Pancreas (tissue), 10 donors: ENCODE measurements at regions not wholly inside any gene's neighbourhood (a gene's known extent, or its start where the extent isn't known, plus 50 kb on each side); places are given as distances from the start of the nearest gene placed in this dataset.

Source experiments
- ATAC-seq, 4 donors: fragments of 200-7000 bp; cut with Tn5 transposase; one replicate each; pipeline versions ENCODE4 v1.8.0 to v1.9.1; 2020; ENCODE audit warnings: mild to moderate bottlenecking in 4 of 4, moderate library complexity in 4 of 4
- DNase-seq, 6 donors: peaks; one replicate each; pipeline ENCODE4 v3.0.0-alpha.2; 2020
- FAIRE-seq: peaks from 2 replicates; lab custom pipeline; 2012; peaks lifted over from hg19 to GRCh38; lab: Jason Lieb, UNC
- H3K27ac ChIP-seq, 4 donors: fragments of 200-600 bp; sonication (generic); 1 replicate in 3 of 4; 2 replicates in 1 of 4; pipeline versions ENCODE4 v1.5.0 to v1.8.0; 2020
- H3K27me3 ChIP-seq, 4 donors: fragments of 200-600 bp; one replicate each; pipeline ENCODE4 v1.8.0; 2021
- H3K36me3 ChIP-seq, 3 donors: fragments of 200-600 bp; sonication (generic) in 1 of 3; one replicate each; pipeline versions ENCODE4 v1.5.0 to v1.8.0; 2020 to 2021
- H3K4me1 ChIP-seq, 3 donors: fragments of 200-600 bp; one replicate each; pipeline ENCODE4 v1.8.0; 2021
- H3K4me3 ChIP-seq, 4 donors: fragments of 200-600 bp; sonication (generic) in 2 of 4; one replicate each; pipeline versions ENCODE4 v1.5.0 to v1.8.0; 2020 to 2021
- H3K9me3 ChIP-seq, 4 donors: fragments of 200-600 bp; one replicate each; pipeline ENCODE4 v1.8.0; 2021
- CTCF ChIP-seq, 4 donors: fragments of 200-600 bp; sonication (generic) in 3 of 4; IDR thresholded peaks; one replicate each; pipeline versions ENCODE4 v1.5.0 to v1.8.0; 2021; ENCODE audit warnings: antibody characterized with exemption in 4 of 4
- WGBS, 2 donors: extraction: QIAGEN DNeasy Blood & Tissue Kit; methylation state at CpG; one replicate each; pipeline ENCODE4 v1.1.7; 2013; 5-methylcytosine and 5-hydroxymethylcytosine counted together
- intact Hi-C, 3 donors: fragments of 100-400 bp; cut with DNase I; formaldehyde crosslinking; loops; one replicate each; pipeline versions ENCODE4 v1.11.1 to v1.14.2; 2022
- donor health status: healthy with polysubstance abuse.
- donor health status: DM: no; HTN: no; CAD: no; lungs with moderate emphysema.
- donor health status: DM: no; HTN: no; CAD: no.
- donor health status: control.
- donor health status: control.
- donor health status: Bipolar disorder and iron deficiency.
- donor health status: DM: yes; HTN: yes; CAD: no.
- donor health status: DM: no; HTN: no; CAD: no.
- donor health status: DM: no; HTN: no; CAD: no.
- donor health status: DM: yes; HTN: yes; CAD: no.

GRCh38 chr12:124078800-124079199, 105.8 kb downstream of the ZNF664 start:
- Histone ChIP-seq H3K4me1 (no peaks in the 10 kb centered on the region), H3K27ac (no peak overlapping the region), H3K4me3 (no peak overlapping the region), H3K36me3 (no peaks in the 10 kb centered on the region), H3K9me3 (no peaks in the 10 kb centered on the region), H3K27me3 (no peaks in the 10 kb centered on the region)
- TF ChIP-seq CTCF (IDR thresholded peaks at IDR 0.05), result no peak
- ATAC-seq (no peak), FAIRE-seq (no peak), DNase-seq (no peak)
- 94 to 99% methylated on average over 4 of the region's 4 CpGs for WGBS, 2 donors
- intact Hi-C loops, result loop anchor here in 1 of 3 donors (10.0 kb wide), 1 partner anchor 196 kb away; no protein-coding TSS in a partner anchor

- no peaks in the 10 kb centered on the region for H3K27me3 ChIP-seq
- no peaks in the 10 kb centered on the region for H3K9me3 ChIP-seq
- no peak overlapping the region for H3K4me3 ChIP-seq
- H3K4me1 ChIP-seq, result no peaks in the 10 kb centered on the region
- ATAC-seq (no peak), FAIRE-seq (no peak), DNase-seq (no peak)
- 92 to 95% methylated on average over 5 of the region's 5 CpGs for whole genome bisulfite sequencing, 2 donors
- no peaks in the 10 kb centered on the region for H3K36me3 ChIP-seq
- no peak overlapping the region for H3K27ac ChIP-seq
- intact Hi-C loops, result no loop called here
- TF ChIP-seq CTCF (IDR thresholded peaks at IDR 0.05), result no peak
These were observed 107.6 kb downstream of the ZNF664 start for GRCh38 chr12:124080649-124081048.

DNA sequence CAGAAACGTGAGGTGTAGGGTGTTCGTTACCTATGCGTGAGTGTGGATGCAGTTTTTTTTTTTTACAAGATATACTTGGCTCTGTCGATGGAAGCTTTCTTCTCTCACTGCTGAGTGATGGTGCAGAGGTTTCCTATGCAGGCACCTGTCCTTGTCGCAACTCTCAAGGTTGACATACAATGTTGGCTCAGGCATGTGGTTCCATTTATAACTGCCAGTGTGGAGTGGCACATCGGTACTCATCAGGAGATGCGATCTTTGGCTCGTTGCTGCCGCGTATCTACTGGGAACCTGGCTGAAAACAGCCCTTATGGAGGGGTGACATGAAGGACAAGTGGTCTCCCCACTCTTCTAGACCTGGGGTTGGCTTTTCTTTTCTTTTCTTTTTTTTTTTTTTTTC, 109.0 kb downstream of the ZNF664 start:
- Histone ChIP-seq H3K4me3 (no peak overlapping the region), H3K9me3 (no peaks in the 10 kb centered on the region), H3K27ac (no peak overlapping the region), H3K4me1 (no peaks in the 10 kb centered on the region), H3K36me3 (no peaks in the 10 kb centered on the region), H3K27me3 (no peaks in the 10 kb centered on the region)
- DNase-seq, result no peak
- FAIRE-seq, result no peak
- intact Hi-C loops, result no loop called here
- no peak for ATAC-seq
- WGBS, 2 donors, result 94 to 96% methylated on average over 10 of the region's 10 CpGs
- TF ChIP-seq CTCF (IDR thresholded peaks at IDR 0.05), result no peak

DNA sequence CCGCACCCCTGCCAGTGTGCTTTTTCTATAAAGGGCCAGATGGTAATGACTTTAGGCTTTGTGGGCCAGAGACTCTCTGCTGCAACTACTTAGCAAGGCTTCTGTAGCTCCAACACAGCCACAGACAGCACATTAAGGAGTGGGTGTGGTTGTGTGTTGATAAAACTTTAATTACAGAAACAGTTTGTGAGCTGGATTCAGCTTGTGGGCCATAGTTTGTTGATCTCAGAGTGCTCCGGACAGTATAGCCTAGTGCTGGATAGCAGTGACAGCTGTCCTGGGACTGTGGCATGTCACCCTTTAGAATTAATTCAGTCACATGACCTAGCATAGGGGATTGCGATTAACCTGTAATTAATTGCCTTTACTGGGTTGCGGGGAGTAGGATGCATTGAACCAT, 109.7 kb downstream of the ZNF664 start:
- H3K27me3 ChIP-seq, result no peaks in the 10 kb centered on the region
- no peak overlapping the region for H3K27ac ChIP-seq
- FAIRE-seq (no peak), DNase-seq (no peak), ATAC-seq (no peak)
- no peaks in the 10 kb centered on the region for H3K36me3 ChIP-seq
- intact Hi-C loops, result no loop called here
- WGBS, 2 donors, result 97% methylated on average over 4 of the region's 4 CpGs
- H3K4me1 ChIP-seq, result no peaks in the 10 kb centered on the region
- TF ChIP-seq CTCF (IDR thresholded peaks at IDR 0.05), result no peak
- no peak overlapping the region for H3K4me3 ChIP-seq
- H3K9me3 ChIP-seq, result no peaks in the 10 kb centered on the region

DNA sequence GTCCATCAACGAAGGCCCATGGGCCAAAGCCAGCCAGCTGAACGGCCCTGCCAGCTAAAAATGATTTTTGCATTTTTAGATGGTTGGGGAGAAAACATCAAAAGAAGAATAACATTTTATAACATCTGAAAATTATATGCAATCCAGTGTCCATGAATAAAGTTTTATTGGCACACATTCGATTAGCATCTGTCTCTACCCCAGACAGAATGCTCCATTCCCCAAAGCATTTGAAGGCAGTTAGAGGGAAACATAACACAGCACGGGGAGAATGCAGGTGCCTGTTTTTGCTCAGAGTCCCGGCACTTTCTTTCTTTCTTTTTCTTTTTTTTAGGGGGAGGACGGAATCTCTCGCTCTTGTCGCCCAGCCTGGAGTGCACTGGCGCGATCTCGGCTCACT, 110.7 kb downstream of the ZNF664 start:
- H3K27ac ChIP-seq, result no peak overlapping the region
- no peak for TF ChIP-seq CTCF (IDR thresholded peaks at IDR 0.05)
- H3K36me3 ChIP-seq, result no peaks in the 10 kb centered on the region
- H3K4me1 ChIP-seq, result no peaks in the 10 kb centered on the region
- no peaks in the 10 kb centered on the region for H3K27me3 ChIP-seq
- intact Hi-C loops, result no loop called here
- no peak overlapping the region for H3K4me3 ChIP-seq
- FAIRE-seq (no peak), DNase-seq (no peak), ATAC-seq (no peak)
- H3K9me3 ChIP-seq, result no peaks in the 10 kb centered on the region
- 92 to 93% methylated on average over 11 of the region's 11 CpGs for WGBS, 2 donors
